Heart left ventricle (tissue), 13 donors: ENCODE measurements at regions not wholly inside any gene's neighbourhood (a gene's known extent, or its start where the extent isn't known, plus 50 kb on each side); places are given as distances from the start of the nearest gene placed in this dataset.

Experiments
- POLR2A ChIP-seq, 2 donors: fragments of 450-650 bp; IDR thresholded peaks; one replicate each; pipeline ENCODE4 v1.6.1; 2017; ENCODE audit warnings: antibody characterized with exemption in 2 of 2, mild to moderate bottlenecking in 2 of 2, moderate library complexity in 2 of 2
- TF ChIP-seq, protein P1 (sequence below), 12 donors: fragments of 200-600 bp; sonication (generic) in 4 of 12; IDR thresholded peaks; one replicate each; pipeline versions ENCODE4 v1.5.0 to v1.8.0; 2018 to 2022; ENCODE audit warnings: antibody characterized with exemption in 12 of 12, mild to moderate bottlenecking in 5 of 12
- donor health status: ischemic (EF 13 %, LVEDD 7.1; RV severe dilation, severe dysfunction).
- donor health status: DM: no; HTN: yes; CAD: no.
- donor health status: DM: no; HTN: no; CAD: no.
- donor health status: ischemic (EF 25% LVEDD 6.9; RV normal size, moderate dysfunction).
- donor health status: ischemic (EF 25% LVEDD 5.7; RV mildly dilated, moderate dysfunction).
- donor health status: ischemic (EF 35%, LVEDD 5.7; RV mildly dilated, moderate dysfunction).
- donor health status: nonischemic (EF 11% LVEDD 7.7; RV severe dilation, severe dysfunction).
- donor health status: DM: yes; HTN: yes; CAD: no.
- donor health status: PGD.
- donor health status: ischemic (EF 29% LVEDD 5.4; RV normal size, mild dysfunction).
- donor health status: nonischemic (EF 23%, LVEDD 6.1; RV moderate dilation, normal function).

DNA sequence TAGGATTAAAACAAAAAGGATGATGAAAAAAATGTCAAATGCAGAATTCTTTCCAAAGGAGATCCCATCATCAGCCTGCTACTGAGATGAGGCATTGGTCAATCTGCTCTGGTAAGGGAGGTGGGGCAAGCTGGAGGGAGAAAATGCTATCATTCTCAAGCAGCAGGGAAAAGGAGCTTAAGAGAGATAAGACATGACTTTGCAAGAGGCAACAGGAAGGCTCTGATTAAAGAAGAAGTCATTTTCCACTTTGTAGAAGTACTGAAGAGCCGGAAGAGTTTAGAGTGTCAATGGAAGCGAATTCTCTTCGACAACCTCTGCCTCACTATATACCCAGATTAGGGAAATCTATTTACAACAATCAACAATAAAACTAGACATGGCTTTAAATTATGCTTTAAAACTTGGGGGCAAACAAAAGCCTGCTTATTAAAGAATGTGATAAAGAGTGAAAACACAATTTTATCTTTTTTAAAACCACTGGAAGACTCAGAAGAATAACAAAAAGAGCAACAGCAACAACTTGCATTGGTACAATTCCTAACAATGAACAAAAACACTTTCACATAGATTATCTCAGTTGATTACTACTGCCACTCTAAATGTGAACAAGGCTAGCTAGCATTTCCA lies 81.8 kb upstream of the NANOGP8 start:
- TF ChIP-seq, protein P1, sequence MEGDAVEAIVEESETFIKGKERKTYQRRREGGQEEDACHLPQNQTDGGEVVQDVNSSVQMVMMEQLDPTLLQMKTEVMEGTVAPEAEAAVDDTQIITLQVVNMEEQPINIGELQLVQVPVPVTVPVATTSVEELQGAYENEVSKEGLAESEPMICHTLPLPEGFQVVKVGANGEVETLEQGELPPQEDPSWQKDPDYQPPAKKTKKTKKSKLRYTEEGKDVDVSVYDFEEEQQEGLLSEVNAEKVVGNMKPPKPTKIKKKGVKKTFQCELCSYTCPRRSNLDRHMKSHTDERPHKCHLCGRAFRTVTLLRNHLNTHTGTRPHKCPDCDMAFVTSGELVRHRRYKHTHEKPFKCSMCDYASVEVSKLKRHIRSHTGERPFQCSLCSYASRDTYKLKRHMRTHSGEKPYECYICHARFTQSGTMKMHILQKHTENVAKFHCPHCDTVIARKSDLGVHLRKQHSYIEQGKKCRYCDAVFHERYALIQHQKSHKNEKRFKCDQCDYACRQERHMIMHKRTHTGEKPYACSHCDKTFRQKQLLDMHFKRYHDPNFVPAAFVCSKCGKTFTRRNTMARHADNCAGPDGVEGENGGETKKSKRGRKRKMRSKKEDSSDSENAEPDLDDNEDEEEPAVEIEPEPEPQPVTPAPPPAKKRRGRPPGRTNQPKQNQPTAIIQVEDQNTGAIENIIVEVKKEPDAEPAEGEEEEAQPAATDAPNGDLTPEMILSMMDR (IDR thresholded peaks at IDR 0.05) = no peak
- no peak for TF ChIP-seq POLR2A (IDR thresholded peaks at IDR 0.05)
